ENCODE measurements at regions not wholly inside any gene's neighbourhood (a gene's known extent, or its start where the extent isn't known, plus 50 kb on each side); places are given as distances from the start of the nearest gene placed in this dataset.
"Not testable (repeated sequence)": the region's sequence is repeated elsewhere in the genome, so short reads cannot be mapped to it uniquely, and the experiment has no call there.

GRCh38 chr15:95134431-95135110 lies 903.2 kb downstream of the MCTP2 start:
- peak; percentile 54 for DNase-seq (ENCODE audit: low read depth)

GRCh38 chr15:95138604-95139270 lies 907.4 kb downstream of the MCTP2 start:
- no peak for DNase-seq (ENCODE audit: low read depth)

GRCh38 chr15:95141486-95141885 lies 910.1 kb downstream of the MCTP2 start:
- no peak for DNase-seq (ENCODE audit: low read depth)

- no peak for DNase-seq (ENCODE audit: low read depth)
Observed at GRCh38 chr15:95142531-95142930, 911.2 kb downstream of the MCTP2 start.

GRCh38 chr15:95146481-95146880 lies 915.1 kb downstream of the MCTP2 start:
- no peak for DNase-seq (ENCODE audit: low read depth)

- DNase-seq (ENCODE audit: low read depth), result no peak
Observed at GRCh38 chr15:95148183-95148582, 916.8 kb downstream of the MCTP2 start.

- DNase-seq (ENCODE audit: low read depth), result no peak
Observed at GRCh38 chr15:95149036-95149435, 917.7 kb downstream of the MCTP2 start.

GRCh38 chr15:95149771-95150170 lies 918.4 kb downstream of the MCTP2 start:
- no peak for DNase-seq (ENCODE audit: low read depth)

- DNase-seq (ENCODE audit: low read depth), result no peak
Observed at GRCh38 chr15:95150466-95150865, 919.1 kb downstream of the MCTP2 start.

- DNase-seq (ENCODE audit: low read depth), result no peak
Observed at GRCh38 chr15:95152741-95153140, 921.4 kb downstream of the MCTP2 start.

- DNase-seq (ENCODE audit: low read depth), result not testable (repeated sequence)
Observed at GRCh38 chr15:95153201-95153600, 921.8 kb downstream of the MCTP2 start.

GRCh38 chr15:95160316-95160715 lies 929.0 kb downstream of the MCTP2 start:
- DNase-seq (ENCODE audit: low read depth), result no peak

GRCh38 chr15:95162069-95162468 lies 930.7 kb downstream of the MCTP2 start:
- no peak for DNase-seq (ENCODE audit: low read depth)

GRCh38 chr15:95162531-95162930 lies 931.2 kb downstream of the MCTP2 start:
- DNase-seq (ENCODE audit: low read depth), result no peak

- no peak for DNase-seq (ENCODE audit: low read depth)
Observed at GRCh38 chr15:95162967-95163531, 931.7 kb downstream of the MCTP2 start.

- DNase-seq (ENCODE audit: low read depth), result no peak
Observed at GRCh38 chr15:95168152-95168551, 936.8 kb downstream of the MCTP2 start.

- no peak for DNase-seq (ENCODE audit: low read depth)
Observed at GRCh38 chr15:95168951-95169431, 937.6 kb downstream of the MCTP2 start.

GRCh38 chr15:95169541-95170459 lies 938.4 kb downstream of the MCTP2 start:
- DNase-seq (ENCODE audit: low read depth), result no peak

- DNase-seq (ENCODE audit: low read depth), result no peak
Observed at GRCh38 chr15:95170561-95171380, 939.4 kb downstream of the MCTP2 start.

- no peak for DNase-seq (ENCODE audit: low read depth)
Observed at GRCh38 chr15:95171564-95171963, 940.2 kb downstream of the MCTP2 start.
